PC-9 (cell line): ENCODE measurements at regions not wholly inside any gene's neighbourhood (a gene's known extent, or its start where the extent isn't known, plus 50 kb on each side); places are given as distances from the start of the nearest gene placed in this dataset.

Source experiments
- BruUV-seq: library from RNA; stranded (reverse); fragments of 400-500 nt; replicated peaks from 2 replicates; lab custom pipeline; 2021; lab: Mats Ljungman, UMichigan
- CTCF ChIA-PET: fragments of 300-600 bp; sonication (Branson Sonifier 250); formaldehyde crosslinking; loops from one replicate; lab custom pipeline; 2022; ENCODE audit warnings: antibody characterized with exemption; lab: Charles Lee
- POLR2A ChIA-PET: fragments of 300-600 bp; sonication (Branson Sonifier 250); formaldehyde crosslinking; loops from one replicate; lab custom pipeline; 2022; ENCODE audit warnings: antibody characterized with exemption; ENCODE audit not compliant: unreplicated experiment; lab: Charles Lee
- DNase-seq, 2 experiments: peaks; one replicate each; pipeline versions ENCODE4 v3.0.0 to v3.0.0-alpha.2; 2015 to 2022; ENCODE audit warnings: mixed read lengths in 1 of 2
- H2AFZ ChIP-seq: fragments of 200-600 bp; sonication (generic); 2 replicates; pipeline ENCODE4 v1.8.1; 2017; ENCODE audit warnings: antibody characterized with exemption
- H3F3A ChIP-seq: fragments of 200-600 bp; sonication (generic); 2 replicates; pipeline ENCODE4 v1.8.1; 2017; ENCODE audit warnings: antibody characterized with exemption, mild to moderate bottlenecking, low read depth; ENCODE audit not compliant: insufficient read depth
- H3K27ac ChIP-seq: fragments of 200-600 bp; sonication (generic); 2 replicates; pipeline ENCODE4 v1.6.1; 2016; ENCODE audit warnings: mixed run types
- H3K27me3 ChIP-seq: fragments of 200-600 bp; sonication (generic); 2 replicates; pipeline ENCODE4 v1.6.1; 2016; ENCODE audit warnings: low read depth, mixed run types; ENCODE audit not compliant: insufficient read depth
- H3K36me3 ChIP-seq: fragments of 200-600 bp; sonication (generic); 2 replicates; pipeline ENCODE4 v1.6.1; 2016; ENCODE audit warnings: low read depth, mixed run types
- H3K4me1 ChIP-seq: fragments of 200-600 bp; sonication (generic); replicated peaks from 2 replicates; pipeline ENCODE4 v1.6.1; 2016; ENCODE audit warnings: mixed run types; ENCODE audit not compliant: insufficient read depth
- H3K4me2 ChIP-seq: fragments of 200-600 bp; sonication (generic); 2 replicates; pipeline ENCODE4 v1.6.1; 2017; ENCODE audit warnings: mixed run types
- H3K4me3 ChIP-seq: fragments of 200-600 bp; sonication (generic); 2 replicates; pipeline ENCODE4 v1.6.1; 2016; ENCODE audit warnings: mixed run types
- H3K79me2 ChIP-seq: fragments of 200-600 bp; sonication (generic); 2 replicates; pipeline ENCODE4 v1.6.1; 2017; ENCODE audit warnings: low read depth, mixed run types
- H3K9me2 ChIP-seq: fragments of 200-600 bp; sonication (generic); 2 replicates; pipeline ENCODE4 v1.8.1; 2017; ENCODE audit warnings: mild to moderate bottlenecking; ENCODE audit not compliant: insufficient read depth
- H3K9me3 ChIP-seq: fragments of 200-600 bp; sonication (generic); 2 replicates; pipeline ENCODE4 v1.8.1; 2016; ENCODE audit warnings: low read depth; ENCODE audit not compliant: insufficient read depth
- H4K20me1 ChIP-seq: fragments of 200-600 bp; sonication (generic); 2 replicates; pipeline ENCODE4 v1.8.1; 2017; ENCODE audit not compliant: insufficient read depth
- EZH2 ChIP-seq: fragments of 200-600 bp; sonication (generic); IDR thresholded peaks from 2 replicates; pipeline ENCODE4 v1.8.0; 2017; ENCODE audit warnings: antibody characterized with exemption, low read depth
- intact Hi-C: fragments of 100-400 bp; cut with micrococcal nuclease; formaldehyde crosslinking; loops from one replicate; pipeline ENCODE4 v1.10.0; 2022; ENCODE audit not compliant: unreplicated experiment
- TF ChIP-seq, protein P1 (sequence below): fragments of 200-600 bp; sonication (generic); conservative IDR thresholded peaks from 2 replicates; pipeline ENCODE4 v1.6.1; 2017; ENCODE audit warnings: mixed run types, antibody characterized with exemption, mild to moderate bottlenecking, moderate library complexity

GRCh38 chr21:32062591-32063227 lies 189.9 kb downstream of the HUNK start:
- no peaks in the 10 kb centered on the region for H3K36me3 ChIP-seq
- no peak overlapping the region for H2AFZ ChIP-seq
- H3K79me2 ChIP-seq, result no peaks in the 10 kb centered on the region
- H3K4me2 ChIP-seq, result no peak overlapping the region
- H3K9me3 ChIP-seq, result no peaks in the 10 kb centered on the region
- no TSS peak for BruUV-seq
- H3K9me2 ChIP-seq, result no peaks in the 10 kb centered on the region
- H4K20me1 ChIP-seq, result no peaks in the 10 kb centered on the region
- ChIA-PET CTCF (interaction anchor here (0.6 kb wide), 1 partner anchor 1723 kb away, joined by 3 read pairs; no protein-coding TSS in a partner anchor), POLR2A (no interaction called here)
- H3K27ac ChIP-seq, result no peak overlapping the region
- DNase-seq, result no peak
- no peaks in the 10 kb centered on the region for H3K27me3 ChIP-seq
- H3K4me3 ChIP-seq, result no peak overlapping the region
- TF ChIP-seq, protein P1, sequence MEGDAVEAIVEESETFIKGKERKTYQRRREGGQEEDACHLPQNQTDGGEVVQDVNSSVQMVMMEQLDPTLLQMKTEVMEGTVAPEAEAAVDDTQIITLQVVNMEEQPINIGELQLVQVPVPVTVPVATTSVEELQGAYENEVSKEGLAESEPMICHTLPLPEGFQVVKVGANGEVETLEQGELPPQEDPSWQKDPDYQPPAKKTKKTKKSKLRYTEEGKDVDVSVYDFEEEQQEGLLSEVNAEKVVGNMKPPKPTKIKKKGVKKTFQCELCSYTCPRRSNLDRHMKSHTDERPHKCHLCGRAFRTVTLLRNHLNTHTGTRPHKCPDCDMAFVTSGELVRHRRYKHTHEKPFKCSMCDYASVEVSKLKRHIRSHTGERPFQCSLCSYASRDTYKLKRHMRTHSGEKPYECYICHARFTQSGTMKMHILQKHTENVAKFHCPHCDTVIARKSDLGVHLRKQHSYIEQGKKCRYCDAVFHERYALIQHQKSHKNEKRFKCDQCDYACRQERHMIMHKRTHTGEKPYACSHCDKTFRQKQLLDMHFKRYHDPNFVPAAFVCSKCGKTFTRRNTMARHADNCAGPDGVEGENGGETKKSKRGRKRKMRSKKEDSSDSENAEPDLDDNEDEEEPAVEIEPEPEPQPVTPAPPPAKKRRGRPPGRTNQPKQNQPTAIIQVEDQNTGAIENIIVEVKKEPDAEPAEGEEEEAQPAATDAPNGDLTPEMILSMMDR, result no peak
- no peak for TF ChIP-seq EZH2
- intact Hi-C loops, result no loop called here
- no peaks in the 10 kb centered on the region for H3F3A ChIP-seq
- H3K4me1 ChIP-seq, result no peaks in the 10 kb centered on the region

- intact Hi-C loops, result no loop called here
- H3K27me3 ChIP-seq, result no peaks in the 10 kb centered on the region
- H3K79me2 ChIP-seq, result no peaks in the 10 kb centered on the region
- DNase-seq, result no peak
- no peaks in the 10 kb centered on the region for H3K9me3 ChIP-seq
- no peaks in the 10 kb centered on the region for H4K20me1 ChIP-seq
- no peak overlapping the region for H3K4me3 ChIP-seq
- no peaks in the 10 kb centered on the region for H3K9me2 ChIP-seq
- H3K4me2 ChIP-seq, result no peak overlapping the region
- H2AFZ ChIP-seq, result no peak overlapping the region
- no peak overlapping the region for H3K27ac ChIP-seq
- ChIA-PET POLR2A (no interaction called here), CTCF (no interaction called here)
- TF ChIP-seq EZH2, result no peak
- TF ChIP-seq, protein P1, result no peak
- no peaks in the 10 kb centered on the region for H3K4me1 ChIP-seq
- BruUV-seq, result no TSS peak
- no peaks in the 10 kb centered on the region for H3F3A ChIP-seq
- H3K36me3 ChIP-seq, result no peaks in the 10 kb centered on the region
Observed at GRCh38 chr21:32061729-32062128, 188.9 kb downstream of the HUNK start.

DNA sequence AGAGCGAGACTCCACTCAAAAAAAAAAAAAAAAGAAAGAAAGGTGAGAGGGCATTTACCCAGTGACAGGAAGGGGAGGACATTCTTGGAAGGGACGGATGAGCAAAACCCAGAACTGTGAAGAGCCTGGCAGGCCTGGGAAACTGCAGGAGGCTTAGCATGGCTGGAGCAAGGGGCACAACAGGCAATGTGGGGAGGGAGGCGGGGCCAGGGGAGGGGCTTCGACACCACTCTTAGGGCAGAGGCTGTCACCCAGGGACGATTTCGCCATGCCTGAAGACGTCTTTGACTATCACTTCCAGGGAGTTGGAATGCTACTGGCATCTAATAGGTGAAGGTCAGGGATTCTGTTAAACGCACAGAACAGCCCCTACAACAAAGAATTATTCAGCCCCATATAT lies 184.0 kb downstream of the HUNK start:
- Histone ChIP-seq H3K27ac (no peak overlapping the region), H3K9me2 (no peaks in the 10 kb centered on the region), H2AFZ (no peak overlapping the region), H3F3A (no peaks in the 10 kb centered on the region), H3K79me2 (no peaks in the 10 kb centered on the region), H4K20me1 (no peaks in the 10 kb centered on the region), H3K27me3 (0 out of 2 replicates have a peak, but pooled peaks cover 3% of the 10 kb centered on the region), H3K9me3 (no peaks in the 10 kb centered on the region), H3K4me2 (no peak overlapping the region), H3K36me3 (no peaks in the 10 kb centered on the region), H3K4me3 (no peak overlapping the region), H3K4me1 (no peaks in the 10 kb centered on the region)
- ChIA-PET POLR2A (no interaction called here), CTCF (no interaction called here)
- BruUV-seq, result no TSS peak
- TF ChIP-seq, protein P1, result no peak
- TF ChIP-seq EZH2, result no peak
- intact Hi-C loops, result no loop called here
- no peak for DNase-seq
